Fibroblast of lung (primary cell): ENCODE measurements at regions not wholly inside any gene's neighbourhood (a gene's known extent, or its start where the extent isn't known, plus 50 kb on each side); places are given as distances from the start of the nearest gene placed in this dataset.
"Not testable (repeated sequence)": the region's sequence is repeated elsewhere in the genome, so short reads cannot be mapped to it uniquely, and the experiment has no call there.

Experiments used
- DNase-seq, 2 donors: peaks; one replicate each; pipeline versions ENCODE4 v3.0.0 to v3.0.0-alpha.2; 2010; ENCODE audit warnings: low read depth in 2 of 2
- H2AFZ ChIP-seq: 2 replicates; pipeline ENCODE4 v1.5.1; 2012; ENCODE audit warnings: low read length, control low read depth, inconsistent platforms
- H3K27ac ChIP-seq: 2 replicates; pipeline ENCODE4 v1.5.1; 2011; ENCODE audit warnings: low read length, control low read depth; ENCODE audit not compliant: insufficient read depth
- H3K27me3 ChIP-seq: 2 replicates; pipeline ENCODE4 v1.5.1; 2011; ENCODE audit warnings: mild to moderate bottlenecking, low read length; ENCODE audit not compliant: control insufficient read depth, insufficient read depth
- H3K36me3 ChIP-seq: 2 replicates; pipeline ENCODE4 v1.5.1; 2011; ENCODE audit warnings: low read length; ENCODE audit not compliant: control insufficient read depth, insufficient read depth
- H3K4me1 ChIP-seq: 2 replicates; pipeline ENCODE4 v1.5.1; 2011; ENCODE audit warnings: low read length; ENCODE audit not compliant: control insufficient read depth, insufficient read depth; ENCODE audit errors: extremely low read depth
- H3K4me2 ChIP-seq: 2 replicates; pipeline ENCODE4 v1.5.1; 2011; ENCODE audit warnings: low read length, control low read depth; ENCODE audit not compliant: insufficient read depth; ENCODE audit errors: extremely low read depth
- H3K4me3 ChIP-seq, 4 experiments: fragments of 200-600 bp in 1 of 4; sonication (generic) in 1 of 4; replicated peaks in 1 of 4; 2 replicates each; pipeline ENCODE4 v1.5.1; 2011 to 2016; ENCODE audit warnings: low read length in 4 of 4, low read depth in 3 of 4, mild to moderate bottlenecking in 3 of 4, control low read depth in 2 of 4, inconsistent platforms in 1 of 4, mixed read lengths in 1 of 4; ENCODE audit not compliant: insufficient read depth in 1 of 4; ENCODE audit errors: control extremely low read depth in 1 of 4
- H3K79me2 ChIP-seq: 2 replicates; pipeline ENCODE4 v1.5.1; 2012; ENCODE audit warnings: mild to moderate bottlenecking, low read length, inconsistent platforms; ENCODE audit not compliant: control insufficient read depth, insufficient read depth
- H3K9ac ChIP-seq: 2 replicates; pipeline ENCODE4 v1.5.1; 2011; ENCODE audit warnings: mild to moderate bottlenecking, low read length, control low read depth; ENCODE audit not compliant: insufficient read depth
- H3K9me3 ChIP-seq: 2 replicates; pipeline ENCODE4 v1.5.1; 2012; ENCODE audit warnings: low read depth, low read length; ENCODE audit not compliant: control insufficient read depth, insufficient read depth
- H4K20me1 ChIP-seq: 2 replicates; pipeline ENCODE4 v1.5.1; 2011; ENCODE audit warnings: low read length; ENCODE audit not compliant: control insufficient read depth, insufficient read depth; ENCODE audit errors: extremely low read depth
- EZH2 ChIP-seq: IDR thresholded peaks from 2 replicates; pipeline ENCODE4 v1.5.1; 2012; ENCODE audit warnings: low read length, control low read depth, mild to moderate bottlenecking; ENCODE audit errors: missing control alignments
- TF ChIP-seq, protein P1 (sequence below), 2 donors: IDR thresholded peaks in 1 of 2; conservative IDR thresholded peaks in 1 of 2; 1 replicate in 1 of 2; 2 replicates in 1 of 2; pipeline ENCODE4 v1.5.1; 2011 to 2012; ENCODE audit warnings: low read length in 2 of 2, control low read depth in 1 of 2, inconsistent platforms in 1 of 2, low read depth in 1 of 2, mild to moderate bottlenecking in 1 of 2

DNA sequence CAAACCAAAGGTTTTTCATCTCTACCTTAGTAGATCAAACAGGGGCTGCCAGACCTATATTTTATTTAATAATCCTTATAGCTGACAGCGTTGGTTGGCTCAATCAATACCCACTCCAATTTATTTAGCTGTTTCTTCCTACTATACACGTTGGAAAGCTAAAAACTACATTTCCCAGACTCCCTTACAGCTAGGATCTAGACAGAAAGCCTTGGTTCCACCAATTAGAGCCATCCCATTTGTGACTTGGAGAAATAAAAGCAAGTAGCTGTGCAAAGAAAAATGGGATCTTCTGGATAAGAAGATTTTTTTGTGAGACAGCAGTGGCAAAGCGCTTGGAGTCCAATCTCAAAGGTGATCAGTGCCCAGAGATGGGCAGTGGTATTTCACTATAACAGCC is 331.3 kb upstream of the MEIS1 start:
- Histone ChIP-seq H4K20me1 (no peaks in the 10 kb centered on the region), H3K27me3 (no peaks in the 10 kb centered on the region), H3K4me1 (no peaks in the 10 kb centered on the region), H3K79me2 (no peaks in the 10 kb centered on the region), H3K36me3 (no peaks in the 10 kb centered on the region), H3K27ac (no peak overlapping the region), H3K9ac (no peak overlapping the region), H3K4me2 (no peak overlapping the region), H3K4me3 (no peak overlapping the region), H2AFZ (no peak overlapping the region), H3K9me3 (no peaks in the 10 kb centered on the region)
- TF ChIP-seq EZH2 = no peak
- TF ChIP-seq, protein P1, sequence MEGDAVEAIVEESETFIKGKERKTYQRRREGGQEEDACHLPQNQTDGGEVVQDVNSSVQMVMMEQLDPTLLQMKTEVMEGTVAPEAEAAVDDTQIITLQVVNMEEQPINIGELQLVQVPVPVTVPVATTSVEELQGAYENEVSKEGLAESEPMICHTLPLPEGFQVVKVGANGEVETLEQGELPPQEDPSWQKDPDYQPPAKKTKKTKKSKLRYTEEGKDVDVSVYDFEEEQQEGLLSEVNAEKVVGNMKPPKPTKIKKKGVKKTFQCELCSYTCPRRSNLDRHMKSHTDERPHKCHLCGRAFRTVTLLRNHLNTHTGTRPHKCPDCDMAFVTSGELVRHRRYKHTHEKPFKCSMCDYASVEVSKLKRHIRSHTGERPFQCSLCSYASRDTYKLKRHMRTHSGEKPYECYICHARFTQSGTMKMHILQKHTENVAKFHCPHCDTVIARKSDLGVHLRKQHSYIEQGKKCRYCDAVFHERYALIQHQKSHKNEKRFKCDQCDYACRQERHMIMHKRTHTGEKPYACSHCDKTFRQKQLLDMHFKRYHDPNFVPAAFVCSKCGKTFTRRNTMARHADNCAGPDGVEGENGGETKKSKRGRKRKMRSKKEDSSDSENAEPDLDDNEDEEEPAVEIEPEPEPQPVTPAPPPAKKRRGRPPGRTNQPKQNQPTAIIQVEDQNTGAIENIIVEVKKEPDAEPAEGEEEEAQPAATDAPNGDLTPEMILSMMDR (conservative IDR thresholded peaks at IDR 0.05 in 1 of 2, IDR thresholded peaks at IDR 0.05 in 1 of 2; ENCODE audit: low read depth in 1 of 2, low read length in 2 of 2) = no peak
- DNase-seq = no peak

DNA sequence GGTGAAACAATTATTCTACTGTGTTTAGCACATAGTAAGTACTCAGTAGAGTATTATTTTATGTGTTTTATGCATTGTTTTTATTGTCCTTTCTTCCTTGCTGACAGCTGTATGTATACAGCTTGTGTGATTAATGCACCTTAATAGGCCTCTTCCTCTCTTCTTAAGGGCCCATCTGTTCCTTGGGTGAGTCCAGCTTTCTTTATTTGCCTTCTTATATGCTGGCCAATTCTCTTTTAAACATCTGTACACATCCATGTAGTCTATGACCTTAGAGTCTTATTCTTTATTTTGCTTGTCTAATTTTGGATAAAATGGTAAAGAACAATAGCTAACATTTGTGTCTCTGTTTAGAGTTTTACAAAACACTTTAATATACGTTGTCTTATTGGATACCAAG is 333.7 kb upstream of the MEIS1 start:
- no peaks in the 10 kb centered on the region for H3K27me3 ChIP-seq
- no peaks in the 10 kb centered on the region for H4K20me1 ChIP-seq
- H3K27ac ChIP-seq = no peak overlapping the region
- no peak for DNase-seq
- H3K4me1 ChIP-seq = no peaks in the 10 kb centered on the region
- no peak overlapping the region for H2AFZ ChIP-seq
- no peaks in the 10 kb centered on the region for H3K79me2 ChIP-seq
- H3K9ac ChIP-seq = no peak overlapping the region
- no peaks in the 10 kb centered on the region for H3K36me3 ChIP-seq
- no peak for TF ChIP-seq EZH2
- TF ChIP-seq, protein P1 (conservative IDR thresholded peaks at IDR 0.05 in 1 of 2, IDR thresholded peaks at IDR 0.05 in 1 of 2; ENCODE audit: low read depth in 1 of 2, low read length in 2 of 2) = no peak
- no peaks in the 10 kb centered on the region for H3K9me3 ChIP-seq
- H3K4me2 ChIP-seq = no peak overlapping the region
- H3K4me3 ChIP-seq = no peak overlapping the region

DNA sequence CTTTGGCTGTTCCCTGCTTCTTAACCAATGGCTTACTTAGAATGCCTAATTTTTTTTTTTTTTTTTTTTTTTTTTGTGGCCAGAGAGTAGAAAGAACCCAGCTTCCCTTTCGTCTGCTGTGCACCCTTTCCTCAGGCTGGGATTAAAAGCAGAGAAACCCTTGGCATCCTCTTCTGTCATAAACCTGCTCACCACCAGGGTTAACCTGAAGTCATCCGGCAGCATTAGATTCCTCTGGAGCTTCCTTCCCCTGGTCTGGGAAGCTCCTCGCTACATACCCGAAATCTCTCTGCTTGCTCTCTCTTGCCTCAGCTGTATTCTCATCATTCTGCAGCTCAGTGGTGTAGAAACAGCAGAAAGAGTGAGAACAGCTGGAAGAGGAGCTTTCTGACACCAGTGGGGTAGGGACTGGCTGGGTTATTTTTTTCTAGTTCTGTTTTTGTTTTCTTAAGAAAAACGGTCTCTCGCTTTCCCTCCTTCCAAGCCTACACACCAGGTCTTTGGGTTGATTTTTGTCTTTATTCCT is 339.0 kb upstream of the MEIS1 start:
- Histone ChIP-seq H3K9ac (no peak overlapping the region), H3K4me2 (no peak overlapping the region), H4K20me1 (no peaks in the 10 kb centered on the region), H3K36me3 (no peaks in the 10 kb centered on the region), H3K27me3 (no peaks in the 10 kb centered on the region), H3K4me1 (no peaks in the 10 kb centered on the region), H3K4me3 (no peak overlapping the region), H2AFZ (no peak overlapping the region), H3K79me2 (no peaks in the 10 kb centered on the region), H3K27ac (no peak overlapping the region), H3K9me3 (no peaks in the 10 kb centered on the region)
- TF ChIP-seq, protein P1 (conservative IDR thresholded peaks at IDR 0.05 in 1 of 2, IDR thresholded peaks at IDR 0.05 in 1 of 2; ENCODE audit: low read depth in 1 of 2, low read length in 2 of 2) = no peak
- TF ChIP-seq EZH2 = no peak
- no peak for DNase-seq

DNA sequence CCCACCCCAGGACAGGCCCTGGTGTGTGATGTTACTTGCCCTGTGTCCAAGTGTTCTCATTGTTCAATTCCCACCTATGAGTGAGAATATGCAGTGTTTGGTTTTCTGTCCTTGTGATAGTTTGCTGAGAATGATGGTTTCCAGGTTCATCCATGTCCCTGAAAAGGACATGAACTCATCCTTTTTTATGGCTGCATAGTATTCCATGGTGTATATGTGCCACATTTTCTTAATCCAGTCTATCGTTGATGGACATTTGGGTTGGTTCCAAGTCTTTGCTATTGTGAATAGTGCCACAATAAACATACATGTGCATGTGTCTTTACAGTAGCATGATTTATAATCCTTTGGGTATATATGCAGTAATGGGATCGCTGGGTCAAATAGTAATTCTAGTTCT is 340.2 kb upstream of the MEIS1 start:
- H3K4me3 ChIP-seq, H3K27ac ChIP-seq, H3K9me3 ChIP-seq, H3K27me3 ChIP-seq, H3K9ac ChIP-seq, H3K4me2 ChIP-seq, H4K20me1 ChIP-seq, H3K79me2 ChIP-seq, H3K4me1 ChIP-seq, H3K36me3 ChIP-seq, H2AFZ ChIP-seq, DNase-seq: not testable (repeated sequence)
